Astrocyte (in vitro differentiated cells and primary cell): ENCODE measurements at regions not wholly inside any gene's neighbourhood (a gene's known extent, or its start where the extent isn't known, plus 50 kb on each side); places are given as distances from the start of the nearest gene placed in this dataset.

ENCODE experiments used
- DNase-seq: peaks from one replicate; pipeline ENCODE4 v3.0.0-alpha.2; 2010; ENCODE audit warnings: low read depth
- FAIRE-seq: peaks from 2 replicates; lab custom pipeline; 2011; peaks lifted over from hg19 to GRCh38; lab: Jason Lieb, UNC
- H2AFZ ChIP-seq: 2 replicates; pipeline ENCODE4 v1.6.0; 2012; ENCODE audit warnings: low read depth, low read length, inconsistent platforms
- H3K27ac ChIP-seq: 2 replicates; pipeline ENCODE4 v1.5.1; 2011; ENCODE audit warnings: low read depth, low read length, inconsistent platforms
- H3K27me3 ChIP-seq: 2 replicates; pipeline ENCODE4 v1.6.0; 2011; ENCODE audit warnings: low read length, inconsistent platforms; ENCODE audit not compliant: insufficient read depth
- H3K36me3 ChIP-seq: 2 replicates; pipeline ENCODE4 v1.5.1; 2011; ENCODE audit warnings: low read length, inconsistent platforms; ENCODE audit not compliant: insufficient read depth
- H3K4me1 ChIP-seq: 2 replicates; pipeline ENCODE4 v1.5.1; 2011; ENCODE audit warnings: low read length, inconsistent platforms; ENCODE audit not compliant: insufficient read depth
- H3K4me2 ChIP-seq: 2 replicates; pipeline ENCODE4 v1.6.0; 2012; ENCODE audit warnings: low read length, inconsistent platforms
- H3K4me3 ChIP-seq: 2 replicates; pipeline ENCODE4 v1.5.1; 2011; ENCODE audit warnings: low read depth, mild to moderate bottlenecking, low read length, inconsistent platforms; ENCODE audit not compliant: insufficient read depth
- H3K79me2 ChIP-seq: 2 replicates; pipeline ENCODE4 v1.6.0; 2012; ENCODE audit warnings: mild to moderate bottlenecking, low read length, inconsistent platforms; ENCODE audit not compliant: insufficient read depth
- H3K9ac ChIP-seq: 2 replicates; pipeline ENCODE4 v1.6.0; 2012; ENCODE audit warnings: mild to moderate bottlenecking, low read length, inconsistent platforms
- H3K9me3 ChIP-seq: 2 replicates; pipeline ENCODE4 v1.5.1; 2012; ENCODE audit warnings: low read depth, mild to moderate bottlenecking, low read length, inconsistent platforms; ENCODE audit not compliant: insufficient read depth
- H4K20me1 ChIP-seq: 2 replicates; pipeline ENCODE4 v1.6.0; 2012; ENCODE audit warnings: low read length, inconsistent platforms; ENCODE audit not compliant: insufficient read depth
- H3K27ac Mint-ChIP-seq: one replicate; pipeline ENCODE4 v1.8.0; 2021; ENCODE audit warnings: mild to moderate bottlenecking, mixed read lengths; ENCODE audit not compliant: unreplicated experiment
- H3K27me3 Mint-ChIP-seq: one replicate; pipeline ENCODE4 v1.8.0; 2021; ENCODE audit warnings: low read depth, mixed read lengths; ENCODE audit not compliant: unreplicated experiment
- H3K36me3 Mint-ChIP-seq: one replicate; pipeline ENCODE4 v1.8.0; 2021; ENCODE audit warnings: low read depth, mixed read lengths; ENCODE audit not compliant: unreplicated experiment
- H3K4me1 Mint-ChIP-seq: one replicate; pipeline ENCODE4 v1.8.0; 2021; ENCODE audit warnings: low read depth, mixed read lengths; ENCODE audit not compliant: unreplicated experiment
- H3K4me3 Mint-ChIP-seq: one replicate; pipeline ENCODE4 v1.8.0; 2021; ENCODE audit warnings: mild to moderate bottlenecking, moderate library complexity, mixed read lengths; ENCODE audit not compliant: unreplicated experiment
- H3K9me3 Mint-ChIP-seq: one replicate; pipeline ENCODE4 v1.8.0; 2021; ENCODE audit warnings: mild to moderate bottlenecking, mixed read lengths; ENCODE audit not compliant: unreplicated experiment
- CTCF ChIP-seq: IDR thresholded peaks from 2 replicates; pipeline ENCODE4 v1.5.1; 2011; ENCODE audit warnings: low read depth, mild to moderate bottlenecking, inconsistent platforms, low read length, moderate library complexity; ENCODE audit not compliant: insufficient read depth
- EZH2 ChIP-seq: IDR thresholded peaks from 2 replicates; pipeline ENCODE4 v1.6.1; 2012; ENCODE audit warnings: mild to moderate bottlenecking, low read length, inconsistent platforms; ENCODE audit not compliant: insufficient read depth

GRCh38 chr12:114952573-114953271, 268.7 kb upstream of the TBX3 start:
- no peak overlapping the region for H3K4me3 Mint-ChIP-seq
- H3K27ac Mint-ChIP-seq, result no peak overlapping the region
- FAIRE-seq, result no peak
- no peak for TF ChIP-seq CTCF
- no peak for TF ChIP-seq EZH2
- H3K27me3 Mint-ChIP-seq, result peaks cover 2% of the 10 kb centered on the region
- Histone ChIP-seq H2AFZ (peak overlapping the region; percentile 5), H3K4me2 (no peak overlapping the region), H3K27ac (no peak overlapping the region), H3K4me1 (no peaks in the 10 kb centered on the region), H3K27me3 (no peaks in the 10 kb centered on the region), H3K79me2 (no peaks in the 10 kb centered on the region), H3K4me3 (no peak overlapping the region), H3K9ac (no peak overlapping the region), H3K36me3 (no peaks in the 10 kb centered on the region), H4K20me1 (no peaks in the 10 kb centered on the region), H3K9me3 (no peaks in the 10 kb centered on the region)
- no peaks in the 10 kb centered on the region for H3K36me3 Mint-ChIP-seq
- DNase-seq, result no peak
- H3K9me3 Mint-ChIP-seq, result peaks cover 2% of the 10 kb centered on the region
- H3K4me1 Mint-ChIP-seq, result no peaks in the 10 kb centered on the region

GRCh38 chr12:114949058-114949820, 265.3 kb upstream of the TBX3 start:
- H3K27ac Mint-ChIP-seq, result no peak overlapping the region
- DNase-seq (no peak), FAIRE-seq (no peak)
- Histone ChIP-seq H3K9me3 (no peaks in the 10 kb centered on the region), H2AFZ (no peak overlapping the region), H3K4me2 (no peak overlapping the region), H4K20me1 (no peaks in the 10 kb centered on the region), H3K27ac (no peak overlapping the region), H3K79me2 (no peaks in the 10 kb centered on the region), H3K9ac (no peak overlapping the region), H3K4me3 (no peak overlapping the region), H3K4me1 (no peaks in the 10 kb centered on the region), H3K36me3 (no peaks in the 10 kb centered on the region), H3K27me3 (peaks cover 3% of the 10 kb centered on the region)
- no peak for TF ChIP-seq CTCF
- TF ChIP-seq EZH2, result no peak
- H3K27me3 Mint-ChIP-seq, result peaks cover 2% of the 10 kb centered on the region
- H3K4me1 Mint-ChIP-seq, result no peaks in the 10 kb centered on the region
- H3K9me3 Mint-ChIP-seq, result peaks cover 2% of the 10 kb centered on the region
- no peaks in the 10 kb centered on the region for H3K36me3 Mint-ChIP-seq
- no peak overlapping the region for H3K4me3 Mint-ChIP-seq

- Histone ChIP-seq H4K20me1 (no peaks in the 10 kb centered on the region), H3K27me3 (peaks cover 3% of the 10 kb centered on the region), H3K4me3 (no peak overlapping the region), H3K9ac (no peak overlapping the region), H3K36me3 (no peaks in the 10 kb centered on the region), H3K4me1 (no peaks in the 10 kb centered on the region), H3K4me2 (no peak overlapping the region), H2AFZ (no peak overlapping the region), H3K79me2 (no peaks in the 10 kb centered on the region), H3K27ac (no peak overlapping the region), H3K9me3 (peaks cover 3% of the 10 kb centered on the region)
- FAIRE-seq (no peak), DNase-seq (peak; percentile 18)
- H3K9me3 Mint-ChIP-seq, result peaks cover 1% of the 10 kb centered on the region
- H3K4me3 Mint-ChIP-seq, result no peak overlapping the region
- no peaks in the 10 kb centered on the region for H3K36me3 Mint-ChIP-seq
- H3K27me3 Mint-ChIP-seq, result peaks cover 3% of the 10 kb centered on the region
- no peaks in the 10 kb centered on the region for H3K4me1 Mint-ChIP-seq
- TF ChIP-seq EZH2 (no peak), CTCF (no peak)
- H3K27ac Mint-ChIP-seq, result no peak overlapping the region
Observed at GRCh38 chr12:114945351-114945750, 261.4 kb upstream of the TBX3 start.
